ENCODE measurements at regions not wholly inside any gene's neighbourhood (a gene's known extent, or its start where the extent isn't known, plus 50 kb on each side); places are given as distances from the start of the nearest gene placed in this dataset.
"Not testable (repeated sequence)": the region's sequence is repeated elsewhere in the genome, so short reads cannot be mapped to it uniquely, and the experiment has no call there.

DNA sequence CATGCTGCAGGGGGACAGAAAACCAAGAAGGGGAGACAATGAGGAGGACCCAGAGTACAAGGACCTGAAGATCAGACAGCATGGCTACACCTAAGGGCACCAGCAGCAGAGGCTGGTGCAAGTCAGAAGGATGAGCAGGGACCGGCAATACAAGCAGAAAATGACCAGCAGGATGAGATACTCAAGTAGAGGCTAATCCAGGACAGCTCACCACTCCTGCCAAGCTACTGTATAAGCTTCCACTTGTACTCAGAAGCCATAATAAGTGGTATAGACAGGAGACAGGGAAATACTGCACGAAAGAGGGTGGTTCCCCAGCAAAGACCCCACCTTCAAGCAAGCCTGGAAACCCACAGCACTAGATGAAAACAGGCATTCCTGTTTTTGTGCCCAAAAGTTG, 138.7 kb upstream of the ZC3H12C start:
- no peak for DNase-seq

DNA sequence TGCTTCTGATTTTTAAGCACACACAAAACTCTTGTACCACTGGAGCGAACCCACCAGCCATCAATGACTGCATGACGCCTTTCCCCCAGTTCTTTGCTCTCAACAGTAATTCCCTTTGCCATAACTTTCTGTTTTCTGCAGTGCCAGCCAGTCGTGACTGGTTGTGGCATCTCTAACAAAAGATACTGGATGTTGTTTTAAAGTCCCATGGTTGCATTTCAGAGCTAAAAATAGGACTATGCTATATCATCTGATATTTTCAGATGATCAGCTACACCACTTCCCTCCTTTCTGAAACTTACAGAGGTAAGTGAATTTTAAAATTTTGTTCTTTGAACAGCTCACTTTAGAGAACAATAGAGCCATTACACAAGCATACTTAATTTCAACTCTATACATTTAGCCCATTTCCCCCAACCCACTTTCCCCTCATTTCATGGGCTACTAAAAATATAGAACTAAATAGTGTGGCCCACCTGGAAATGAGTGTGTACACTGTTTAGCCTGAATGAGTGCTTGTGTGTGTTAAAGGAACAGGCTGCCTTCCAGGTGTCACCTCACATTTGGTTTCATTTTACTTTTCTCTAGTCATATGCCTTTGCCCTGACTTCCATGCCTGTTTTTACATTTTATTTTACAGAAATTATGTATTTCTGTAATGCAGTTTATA, 136.9 kb upstream of the ZC3H12C start:
- no peak for DNase-seq

DNA sequence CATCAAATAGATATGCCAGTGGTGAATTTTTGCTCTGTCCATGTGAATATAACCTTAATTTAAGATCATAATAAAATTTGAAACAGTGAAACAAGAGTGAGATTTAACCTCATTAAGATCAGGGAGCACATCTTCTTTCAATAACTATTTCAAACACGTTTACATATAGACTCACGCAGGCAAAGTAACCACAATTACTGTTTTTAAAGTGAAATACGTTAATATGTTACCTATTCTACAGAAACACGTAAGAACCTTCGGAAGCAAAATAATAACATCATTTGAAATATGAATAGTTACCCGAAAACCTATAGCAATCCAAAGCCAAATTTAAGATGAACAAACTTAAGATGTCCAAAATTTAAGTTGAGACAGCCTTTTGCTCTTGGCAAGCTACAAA, 136.2 kb upstream of the ZC3H12C start:
- no peak for DNase-seq

DNA sequence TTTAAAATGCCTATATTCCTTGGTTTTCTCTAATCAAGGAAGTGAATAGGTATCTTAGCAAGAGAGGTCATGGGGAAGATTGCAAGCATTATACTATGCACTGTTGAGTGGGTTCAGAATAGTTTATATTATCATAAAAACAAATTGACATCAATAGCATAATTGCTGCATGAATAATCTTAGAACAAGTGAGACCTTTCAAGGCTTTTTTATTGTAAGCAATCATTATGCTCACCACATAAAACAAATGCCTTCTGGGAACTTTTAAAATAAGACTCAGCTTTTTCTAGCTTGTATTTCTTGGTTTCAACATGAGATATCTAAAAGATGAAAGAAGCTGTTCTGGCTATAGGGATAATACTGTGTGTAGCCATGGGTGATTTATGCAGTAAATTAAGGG, 135.6 kb upstream of the ZC3H12C start:
- DNase-seq, result no peak

DNA sequence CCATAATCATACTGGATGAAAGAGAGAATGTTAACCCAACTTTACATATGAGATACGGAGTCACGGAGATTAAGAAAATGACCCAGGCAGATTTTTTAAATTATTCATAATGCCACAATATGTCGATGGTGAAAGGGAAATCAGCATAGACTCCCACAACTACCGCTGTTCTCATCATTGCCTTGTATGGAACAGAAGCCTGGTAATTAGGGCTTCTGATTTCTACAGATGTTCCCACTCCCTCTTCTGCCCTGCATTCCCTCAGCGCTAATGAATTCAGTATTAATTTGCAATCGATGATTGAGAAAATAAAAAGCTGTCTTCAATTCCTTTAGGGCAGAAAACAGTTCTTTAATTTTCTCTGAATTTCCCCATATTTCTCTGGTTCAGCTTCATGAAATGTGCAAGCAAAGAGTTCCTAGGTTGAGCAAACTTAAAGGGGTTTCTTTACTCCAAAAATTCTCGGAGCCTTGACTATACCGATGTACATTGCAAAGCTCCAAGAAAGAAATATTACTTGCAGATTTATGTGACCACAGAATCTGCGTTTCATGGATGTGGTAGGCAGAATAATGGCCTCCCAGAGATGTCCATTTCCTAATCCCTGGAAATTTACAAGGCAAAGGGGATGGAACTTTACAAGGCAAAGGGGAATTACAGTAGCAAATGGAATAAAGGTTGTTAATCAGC, 134.9 kb upstream of the ZC3H12C start:
- no peak for DNase-seq

DNA sequence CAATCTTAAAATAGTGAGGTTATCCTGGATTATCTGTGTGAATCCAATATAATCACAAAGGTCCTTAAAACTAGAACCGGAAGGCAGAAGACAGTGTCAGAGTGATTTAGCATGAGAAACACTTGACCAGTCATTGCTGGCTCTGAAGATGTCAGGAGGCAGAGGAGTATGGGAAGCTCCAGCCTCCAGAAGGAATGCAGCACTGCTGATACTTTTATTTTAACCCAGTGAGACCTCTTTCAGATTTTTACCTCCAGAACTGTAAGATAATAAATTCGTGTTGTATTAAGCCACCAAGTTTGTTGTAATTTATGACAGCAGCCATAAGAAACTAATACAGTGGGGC, 134.4 kb upstream of the ZC3H12C start:
- DNase-seq, result no peak

DNA sequence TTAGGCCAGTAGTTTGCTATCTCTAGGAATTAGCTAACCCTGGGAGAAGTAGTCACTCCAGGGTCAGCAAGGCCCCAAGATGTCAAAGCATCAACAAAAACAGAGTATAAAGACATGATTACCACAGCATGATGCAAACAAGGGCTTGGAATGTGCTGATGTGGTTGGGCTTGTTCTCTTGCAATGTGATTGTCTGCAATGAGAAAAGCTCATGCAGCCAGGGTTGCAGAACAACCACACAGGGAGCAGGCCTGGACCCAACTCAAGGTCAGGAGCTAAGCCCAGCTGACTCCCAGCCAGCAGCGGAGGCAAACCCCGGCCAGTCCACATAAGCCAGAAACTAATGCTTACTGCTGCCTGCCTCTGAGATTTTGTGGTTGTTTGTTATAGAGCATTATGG, 132.4 kb upstream of the ZC3H12C start:
- DNase-seq, result no peak

DNA sequence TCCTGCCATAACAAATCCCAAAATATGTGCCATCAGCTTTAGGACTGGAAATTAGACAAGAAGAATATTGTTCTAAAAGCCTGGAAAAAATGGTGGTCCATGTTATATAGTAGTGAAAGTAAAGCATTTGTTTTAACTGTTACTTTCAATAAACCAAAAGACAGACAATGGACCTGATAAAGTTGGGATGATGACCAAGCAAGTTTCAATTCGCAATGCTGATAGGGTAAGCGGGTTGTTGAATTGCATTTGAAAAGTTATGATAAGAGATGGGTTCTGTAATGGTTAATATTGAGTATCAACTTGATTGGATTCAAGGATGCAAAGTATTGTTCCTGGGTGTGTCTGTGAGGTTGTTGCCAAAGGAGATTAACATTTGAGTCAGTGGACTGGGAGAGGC, 131.9 kb upstream of the ZC3H12C start:
- DNase-seq, result no peak

DNA sequence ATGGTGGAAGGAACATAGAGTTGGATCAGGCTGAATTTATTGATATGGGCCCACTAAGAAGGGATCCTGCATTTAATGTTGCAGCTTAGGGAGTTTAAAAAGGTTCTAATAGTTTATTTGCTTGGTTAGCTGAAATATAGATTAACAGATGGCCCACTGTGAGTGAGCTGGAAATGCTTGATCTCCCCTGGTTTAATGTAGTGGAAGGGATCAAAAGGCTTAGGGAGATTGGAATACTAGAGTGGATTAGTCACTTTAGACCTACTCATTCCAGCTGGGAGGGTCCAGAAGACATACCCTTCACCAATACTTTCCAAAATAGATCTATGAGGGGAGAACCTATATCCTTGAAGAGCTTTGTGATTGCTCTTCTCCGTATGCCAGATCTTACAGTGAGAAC, 130.1 kb upstream of the ZC3H12C start:
- no peak for DNase-seq

DNA sequence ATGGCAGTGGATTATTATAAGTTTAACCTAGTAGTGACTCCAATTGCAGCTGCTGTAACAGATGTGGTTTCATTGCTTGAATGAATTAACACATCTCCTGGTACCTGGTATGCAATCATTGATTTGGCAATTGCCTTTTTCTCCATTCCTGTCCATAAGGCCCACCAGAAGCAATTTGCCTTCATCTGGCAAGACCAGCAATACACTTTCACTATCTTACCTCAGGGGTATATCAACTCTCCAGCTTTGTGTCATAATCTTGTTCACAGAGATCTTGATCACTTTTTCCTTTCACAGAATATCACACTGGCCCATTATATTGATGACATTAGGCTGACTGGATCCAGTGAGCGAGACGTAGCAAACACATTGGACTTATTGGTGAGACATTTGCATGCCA, 128.7 kb upstream of the ZC3H12C start:
- no peak for DNase-seq

DNA sequence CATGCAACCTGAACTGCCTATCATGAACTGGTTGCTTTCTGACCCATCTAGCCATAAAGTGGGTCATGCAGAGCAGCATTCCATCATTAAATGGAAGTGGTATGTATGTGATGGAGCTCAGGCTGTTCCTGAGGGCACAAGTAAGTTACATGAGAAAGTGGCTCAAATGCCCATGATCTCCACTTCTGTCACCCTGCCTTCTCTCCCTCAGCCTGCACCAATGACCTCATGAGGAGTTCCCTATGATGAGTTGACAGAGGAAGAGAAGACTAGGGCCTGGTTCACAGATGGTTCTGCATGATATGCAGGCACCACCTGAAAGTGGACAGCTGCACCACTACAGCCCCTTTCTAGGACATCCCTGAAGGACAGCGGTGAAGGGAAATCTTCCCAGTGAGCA, 127.7 kb upstream of the ZC3H12C start:
- not testable (repeated sequence) for DNase-seq

DNA sequence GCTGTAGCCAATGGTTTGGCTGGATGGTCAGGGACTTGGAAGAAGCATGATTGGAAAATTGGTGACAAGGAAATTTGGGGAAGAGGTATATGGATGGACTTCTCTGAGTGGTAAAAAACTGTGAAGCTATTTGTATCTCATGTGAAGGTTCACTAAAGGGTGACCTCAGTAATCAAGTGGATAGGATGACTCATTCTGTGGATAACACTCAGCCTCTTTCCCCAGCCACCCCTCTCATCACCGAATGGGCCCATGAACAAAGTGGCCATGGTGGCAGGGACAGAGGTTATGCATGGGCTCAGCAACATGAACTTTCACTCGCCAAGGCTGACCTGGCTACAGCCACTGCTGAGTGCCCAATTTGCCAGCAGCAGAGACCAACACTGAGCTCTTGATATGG, 127.3 kb upstream of the ZC3H12C start:
- DNase-seq, result not testable (repeated sequence)

DNA sequence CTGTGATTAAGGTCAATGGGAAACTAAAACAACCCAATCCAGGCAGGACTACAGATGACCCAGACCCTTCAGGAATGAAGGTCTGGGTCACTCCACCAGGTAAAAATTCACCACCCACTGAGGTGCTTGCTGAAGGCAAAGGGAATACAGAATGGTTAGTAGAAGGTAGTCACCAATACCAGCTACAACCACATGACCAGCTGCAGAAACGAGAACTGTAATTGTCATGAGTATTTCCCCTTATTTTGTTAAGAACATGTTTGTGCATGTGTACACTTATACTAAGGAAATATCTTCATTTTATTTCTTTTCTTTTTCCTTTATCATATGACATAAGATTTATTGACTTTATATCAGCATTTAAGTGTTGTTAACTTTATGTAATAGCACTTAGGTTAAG, 126.1 kb upstream of the ZC3H12C start:
- DNase-seq, result not testable (repeated sequence)

DNA sequence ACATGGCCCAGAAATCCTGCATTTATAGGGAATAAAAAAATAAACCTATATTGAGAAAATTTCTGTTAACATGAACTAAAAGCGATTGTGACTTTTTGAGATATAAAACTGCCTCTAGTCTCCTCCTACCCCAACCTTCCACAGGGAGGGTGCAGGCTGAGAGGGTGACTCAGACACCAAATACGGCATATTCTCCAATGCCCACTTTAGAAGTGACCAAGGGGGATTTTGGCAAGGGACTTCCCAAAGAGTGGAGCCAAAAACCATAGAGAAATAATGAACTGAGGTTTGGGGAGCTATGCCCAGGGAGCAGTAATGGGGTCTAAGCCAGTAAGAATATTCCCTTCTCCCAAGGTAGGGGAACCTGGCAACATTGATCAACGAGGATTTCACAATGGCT, 124.9 kb upstream of the ZC3H12C start:
- DNase-seq, result no peak

DNA sequence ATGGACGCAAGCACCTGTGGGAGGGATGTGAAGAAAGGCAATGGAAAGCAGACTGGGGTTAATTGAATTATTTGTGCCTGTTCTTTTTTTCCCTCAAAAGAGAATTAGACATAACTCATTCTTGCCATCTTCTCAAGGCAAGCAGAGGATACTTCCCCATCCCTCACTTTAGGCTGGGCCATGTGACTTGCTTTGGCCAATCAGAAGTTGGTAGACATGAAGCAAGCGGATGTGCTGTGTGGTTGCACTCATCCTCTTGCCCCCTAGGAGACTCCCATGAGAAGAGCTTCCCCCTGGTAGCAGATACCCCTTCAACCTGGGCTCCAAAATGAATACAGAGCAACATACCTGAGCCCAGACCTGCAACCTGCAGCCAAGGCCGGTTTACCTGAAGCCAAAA, 124.4 kb upstream of the ZC3H12C start:
- DNase-seq, result no peak

DNA sequence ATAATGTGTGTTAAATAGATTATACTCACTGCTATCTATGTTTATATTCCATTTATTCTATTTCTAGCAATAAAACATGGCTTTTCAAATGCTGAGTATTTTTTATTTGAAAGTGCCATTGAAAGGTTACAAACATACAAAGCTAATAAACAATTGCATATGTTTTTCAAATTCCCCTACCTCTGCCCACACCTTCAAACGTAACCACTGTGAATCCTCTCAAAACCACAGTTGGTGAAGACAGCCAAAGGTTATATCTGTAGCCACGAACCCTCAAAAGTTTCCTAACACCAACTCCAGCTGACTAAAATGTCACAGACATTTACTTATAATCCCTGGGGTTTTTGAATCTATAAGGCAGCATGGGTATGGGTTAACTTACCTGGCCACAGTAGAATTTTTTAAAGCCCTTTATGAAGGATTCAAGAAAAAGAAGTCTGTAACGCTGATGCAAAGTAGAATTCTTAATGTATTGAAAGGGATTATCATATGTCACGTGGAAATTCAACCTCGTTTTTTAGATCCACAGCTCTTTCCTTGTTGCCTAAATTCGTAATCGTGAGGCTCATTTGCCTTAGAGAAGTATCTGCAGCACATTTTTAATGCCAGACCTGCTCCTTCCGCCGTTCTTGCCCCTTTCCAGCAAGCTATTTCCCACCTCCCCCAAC, 122.5 kb upstream of the ZC3H12C start:
- DNase-seq, result no peak

DNA sequence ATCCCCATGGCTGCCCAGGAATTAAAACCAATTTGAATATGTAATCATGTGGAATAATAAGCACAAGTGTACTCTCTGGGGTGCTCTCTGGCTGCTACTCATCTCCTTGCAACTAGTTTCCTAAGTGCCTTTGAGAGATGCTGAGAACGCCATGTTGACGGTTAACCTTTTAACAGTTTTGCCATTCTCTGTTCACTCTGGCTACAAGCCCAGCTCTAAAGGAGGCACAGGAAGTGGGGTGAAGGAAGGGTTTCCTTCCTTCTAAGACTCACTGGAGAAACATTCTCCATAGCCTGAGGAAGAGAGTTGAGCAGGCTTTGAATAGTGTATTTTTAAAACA, 122.0 kb upstream of the ZC3H12C start:
- no peak for DNase-seq

DNA sequence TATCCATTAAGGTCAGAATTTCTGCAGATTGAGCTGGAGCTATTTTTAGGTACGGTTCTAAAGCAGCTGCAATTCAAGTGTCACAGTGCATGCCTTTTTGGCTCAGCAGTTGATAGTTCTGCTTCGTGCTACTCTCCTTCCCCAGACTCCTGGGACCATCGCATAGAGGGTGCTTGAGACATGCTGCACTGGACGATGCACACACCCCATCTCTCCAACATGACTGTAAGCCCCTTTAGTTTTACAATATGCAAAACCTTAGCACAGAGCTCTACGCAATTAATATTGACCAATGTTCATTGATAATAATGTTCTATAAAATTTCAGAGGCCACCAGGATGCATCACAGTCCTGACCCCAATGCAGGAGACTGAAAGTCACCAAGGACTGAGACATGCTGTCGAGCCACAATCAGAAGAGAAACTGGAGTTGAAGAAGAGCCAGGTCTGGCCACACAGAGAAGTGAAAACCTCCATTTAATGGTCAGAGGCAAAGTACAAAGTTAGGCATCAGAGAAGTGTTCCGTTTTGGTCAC, 120.9 kb upstream of the ZC3H12C start:
- DNase-seq, result no peak

DNA sequence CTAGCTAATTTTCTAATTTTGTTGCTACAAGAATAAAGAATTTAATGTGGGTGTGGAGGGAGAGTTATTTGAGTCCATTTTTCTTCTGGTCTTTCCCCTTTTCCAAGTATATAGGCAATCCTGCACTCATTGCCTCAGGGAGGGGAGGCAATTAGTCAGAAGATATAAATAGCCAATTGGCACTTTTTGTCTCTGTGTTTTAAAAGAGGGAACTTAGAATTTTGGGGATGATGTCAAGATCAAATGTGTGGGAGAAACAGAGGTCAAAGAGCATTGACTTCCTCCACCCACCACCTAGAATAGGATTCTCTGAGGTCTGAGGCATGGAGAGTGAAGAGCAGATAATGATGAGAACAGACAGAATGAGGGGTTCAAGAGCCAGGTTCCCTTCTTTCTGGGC, 120.3 kb upstream of the ZC3H12C start:
- DNase-seq, result no peak

DNA sequence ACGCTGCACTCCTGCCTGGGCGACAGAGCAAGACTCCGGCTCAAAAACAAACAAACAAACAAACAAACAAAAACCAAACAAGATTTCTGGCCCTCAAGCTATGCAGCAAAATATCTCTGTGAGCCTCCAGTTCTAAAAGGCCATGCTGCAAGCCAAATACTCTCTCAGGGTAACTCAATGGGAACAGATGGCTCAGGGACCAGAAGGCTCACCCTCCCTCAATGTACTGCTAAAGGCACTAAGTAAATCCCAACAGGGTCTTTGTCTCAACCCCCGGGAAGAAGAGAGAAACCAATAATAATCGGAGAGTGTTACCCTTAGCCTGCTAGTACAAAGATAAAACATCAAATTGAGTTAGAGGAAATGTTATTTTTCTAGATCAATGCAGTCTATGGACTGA, 119.7 kb upstream of the ZC3H12C start:
- DNase-seq, result no peak

DNA sequence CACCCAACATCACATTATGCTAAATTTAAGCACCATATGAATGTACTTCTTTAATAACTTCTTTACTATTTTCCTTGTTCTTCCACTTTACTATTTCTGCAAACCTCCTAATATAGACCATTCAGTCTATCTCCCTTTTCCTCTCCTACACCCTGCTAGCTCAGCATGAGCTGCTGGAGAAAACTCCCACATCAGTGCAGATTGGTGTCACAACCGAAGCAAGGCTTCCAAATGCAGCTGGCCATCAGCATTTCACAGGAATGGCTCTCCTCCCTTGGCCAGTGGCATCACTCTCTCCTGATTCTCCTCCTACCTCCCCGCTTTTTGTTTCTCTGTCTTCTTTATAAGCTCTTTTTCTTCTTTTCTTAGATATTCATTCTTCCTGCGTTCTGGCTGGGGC, 118.7 kb upstream of the ZC3H12C start:
- no peak for DNase-seq

DNA sequence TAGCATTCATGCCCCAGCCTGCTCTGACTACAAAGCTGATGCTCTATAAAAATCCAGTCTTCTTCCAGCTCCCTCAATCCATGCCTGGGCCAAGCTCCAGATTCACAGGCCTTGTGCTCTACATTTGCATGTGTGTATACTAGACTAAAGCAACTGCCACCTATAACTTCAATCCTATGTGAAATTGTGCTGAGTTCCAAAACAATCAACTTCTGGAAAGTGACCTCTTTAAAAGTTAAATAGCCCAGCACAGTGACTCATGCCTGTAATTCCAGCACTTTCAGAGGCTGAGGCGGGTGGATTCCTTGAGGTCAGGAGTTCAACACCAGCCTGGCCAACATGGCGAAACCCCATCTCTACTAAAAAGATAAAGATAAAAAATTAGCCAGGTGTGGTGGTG, 114.3 kb upstream of the ZC3H12C start:
- no peak for DNase-seq

DNA sequence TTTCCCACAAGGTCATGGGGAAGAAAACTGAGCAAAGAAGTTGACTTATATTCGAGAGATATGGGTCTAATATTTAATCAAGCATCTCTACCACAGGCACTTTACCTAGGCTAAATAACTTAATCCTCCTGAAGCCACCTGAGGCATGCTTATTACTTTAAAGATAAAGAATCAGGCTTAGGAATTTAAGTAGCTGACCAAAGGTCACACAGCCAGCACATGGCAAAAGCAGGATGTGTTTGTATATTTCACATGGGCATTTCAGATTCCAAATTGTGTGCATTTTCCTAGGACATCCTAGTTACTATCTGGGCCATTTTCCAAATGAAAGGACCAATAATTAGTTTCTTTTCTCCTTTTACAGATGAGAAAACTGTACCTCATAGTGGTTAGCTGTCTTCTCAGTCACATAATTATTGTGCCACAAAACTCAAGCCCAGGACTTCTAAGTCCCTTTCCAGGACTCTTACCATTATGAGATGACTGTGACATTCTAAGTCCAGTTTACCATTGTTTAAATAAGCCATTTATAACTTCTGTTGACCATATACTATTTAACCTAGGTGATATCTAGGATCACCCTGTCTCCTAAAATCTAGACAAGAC, 112.1 kb upstream of the ZC3H12C start:
- no peak for DNase-seq

DNA sequence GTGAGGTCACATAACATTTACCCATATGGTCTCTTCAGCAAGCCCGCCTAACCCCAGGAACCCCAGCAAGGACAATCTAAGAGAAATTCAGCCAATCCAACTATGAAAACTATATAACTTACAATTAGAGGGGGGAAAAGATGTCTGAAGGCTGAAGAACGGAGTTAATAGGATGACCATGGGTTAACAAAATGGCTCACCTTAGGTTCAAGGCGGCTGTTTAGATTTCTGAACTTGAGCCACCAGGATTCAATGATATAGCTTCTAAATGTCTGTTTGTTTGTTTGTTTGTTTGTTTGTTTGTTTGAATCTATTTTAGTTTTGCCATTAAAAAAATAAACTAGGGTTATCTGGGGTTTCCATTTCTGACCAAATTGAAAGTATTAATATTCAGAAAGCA, 109.8 kb upstream of the ZC3H12C start:
- no peak for DNase-seq

All from activated naive CD4-positive, alpha-beta T cell treated with Interleukin-2 at 50 U/mL for 16 hours (primary cell).